H9 (cell line): ENCODE measurements at regions not wholly inside any gene's neighbourhood (a gene's known extent, or its start where the extent isn't known, plus 50 kb on each side); places are given as distances from the start of the nearest gene placed in this dataset.
"Not testable (repeated sequence)": the region's sequence is repeated elsewhere in the genome, so short reads cannot be mapped to it uniquely, and the experiment has no call there.

Experiments used
- DNase-seq: peaks from one replicate; pipeline ENCODE4 v3.0.0-alpha.2; 2017
- H2AFZ ChIP-seq: one replicate; pipeline ENCODE4 v1.6.1; 2013; ENCODE audit warnings: mild to moderate bottlenecking, low read length, control low read depth, moderate library complexity
- H2AK5ac ChIP-seq: 2 replicates; pipeline ENCODE4 v1.6.1; 2013; ENCODE audit warnings: low read length, control low read depth, mixed read lengths; ENCODE audit not compliant: insufficient read length
- H2BK120ac ChIP-seq: one replicate; pipeline ENCODE4 v1.6.1; 2013; ENCODE audit warnings: low read depth, mild to moderate bottlenecking, low read length, control low read depth, inconsistent platforms; ENCODE audit not compliant: poor library complexity, severe bottlenecking
- H2BK12ac ChIP-seq: 2 replicates; pipeline ENCODE4 v1.6.1; 2013; ENCODE audit warnings: low read length, control low read depth, mixed read lengths, low read depth; ENCODE audit not compliant: insufficient read length
- H2BK15ac ChIP-seq: 2 replicates; pipeline ENCODE4 v1.6.1; 2013; ENCODE audit warnings: low read depth, low read length, control low read depth
- H2BK20ac ChIP-seq: one replicate; pipeline ENCODE4 v1.6.1; 2013; ENCODE audit warnings: low read depth, mild to moderate bottlenecking, low read length, control low read depth, inconsistent platforms; ENCODE audit not compliant: poor library complexity, severe bottlenecking
- H2BK5ac ChIP-seq: 2 replicates; pipeline ENCODE4 v1.6.1; 2013; ENCODE audit warnings: low read length, control low read depth, mixed read lengths; ENCODE audit not compliant: insufficient read length
- H3K14ac ChIP-seq: 2 replicates; pipeline ENCODE4 v1.6.1; 2013; ENCODE audit warnings: low read length, control low read depth; ENCODE audit not compliant: insufficient read depth
- H3K18ac ChIP-seq: 2 replicates; pipeline ENCODE4 v1.6.1; 2013; ENCODE audit warnings: low read depth, mild to moderate bottlenecking, mixed read lengths, low read length, control low read depth; ENCODE audit not compliant: insufficient read length
- H3K23ac ChIP-seq: 2 replicates; pipeline ENCODE4 v1.6.1; 2013; ENCODE audit warnings: low read length, control low read depth, mixed read lengths, low read depth; ENCODE audit not compliant: insufficient read length
- H3K23me2 ChIP-seq: 2 replicates; pipeline ENCODE4 v1.6.1; 2013; ENCODE audit warnings: low read depth, mild to moderate bottlenecking, mixed read lengths, low read length, control low read depth; ENCODE audit not compliant: insufficient read length, poor library complexity, severe bottlenecking
- H3K27ac ChIP-seq: 2 replicates; pipeline ENCODE4 v1.5.1; 2013; ENCODE audit warnings: low read length, control low read depth, mixed read lengths, low read depth; ENCODE audit not compliant: insufficient read length
- H3K27me3 ChIP-seq: 2 replicates; pipeline ENCODE4 v1.6.1; 2013; ENCODE audit warnings: low read length, control low read depth, inconsistent platforms; ENCODE audit not compliant: insufficient read depth
- H3K4ac ChIP-seq: 2 replicates; pipeline ENCODE4 v1.6.1; 2013; ENCODE audit warnings: low read depth, mild to moderate bottlenecking, control low read depth, inconsistent platforms, low read length, moderate library complexity
- H3K4me1 ChIP-seq: 2 replicates; pipeline ENCODE4 v1.6.1; 2013; ENCODE audit warnings: low read length, control low read depth, inconsistent platforms; ENCODE audit not compliant: insufficient read depth
- H3K4me2 ChIP-seq: 2 replicates; pipeline ENCODE4 v1.6.1; 2013; ENCODE audit warnings: low read length, control low read depth, mixed read lengths; ENCODE audit not compliant: insufficient read length, insufficient read depth
- H3K56ac ChIP-seq: 2 replicates; pipeline ENCODE4 v1.6.1; 2013; ENCODE audit warnings: low read depth, mild to moderate bottlenecking, mixed read lengths, low read length, control low read depth; ENCODE audit not compliant: insufficient read length
- H3K79me1 ChIP-seq: 2 replicates; pipeline ENCODE4 v1.6.1; 2013; ENCODE audit warnings: low read depth, mild to moderate bottlenecking, moderate library complexity, low read length, control low read depth, inconsistent platforms; ENCODE audit not compliant: insufficient read depth, poor library complexity, severe bottlenecking
- H3K79me2 ChIP-seq: 2 replicates; pipeline ENCODE4 v1.6.1; 2013; ENCODE audit warnings: low read length, control low read depth, inconsistent platforms; ENCODE audit not compliant: insufficient read depth
- H3K9ac ChIP-seq: 2 replicates; pipeline ENCODE4 v1.6.1; 2013; ENCODE audit warnings: low read length, control low read depth, mixed read lengths; ENCODE audit not compliant: insufficient read length; ENCODE audit errors: extremely low read depth
- H3K9me3 ChIP-seq: one replicate; pipeline ENCODE4 v1.6.1; 2013; ENCODE audit warnings: low read depth, low read length, inconsistent platforms; ENCODE audit not compliant: control insufficient read depth
- H3T11ph ChIP-seq: one replicate; pipeline ENCODE4 v1.6.1; 2013; ENCODE audit warnings: mild to moderate bottlenecking, low read length, control low read depth, inconsistent platforms
- H4K20me1 ChIP-seq: one replicate; pipeline ENCODE4 v1.6.1; 2013; ENCODE audit not compliant: control insufficient read depth, insufficient read length, insufficient read depth
- H4K5ac ChIP-seq: 2 replicates; pipeline ENCODE4 v1.6.1; 2013; ENCODE audit warnings: low read depth, mild to moderate bottlenecking, mixed read lengths, low read length, control low read depth; ENCODE audit not compliant: insufficient read length
- H4K8ac ChIP-seq: replicated peaks from 2 replicates; pipeline ENCODE4 v1.6.1; 2013; ENCODE audit warnings: low read length, control low read depth, mixed read lengths, low read depth; ENCODE audit not compliant: insufficient read length
- H4K91ac ChIP-seq: 2 replicates; pipeline ENCODE4 v1.6.1; 2013; ENCODE audit warnings: low read depth, mild to moderate bottlenecking, moderate library complexity, mixed read lengths, low read length, control low read depth; ENCODE audit not compliant: insufficient read length
- H3K27ac Mint-ChIP-seq, 3 experiments: 2 replicates in 2 of 3; 3 replicates in 1 of 3; pipeline ENCODE4 v1.8.0; 2020 to 2021; ENCODE audit warnings: mixed read lengths in 3 of 3, mild to moderate bottlenecking in 1 of 3, moderate library complexity in 1 of 3
- H3K27me3 Mint-ChIP-seq: 2 replicates; pipeline ENCODE4 v1.8.0; 2021; ENCODE audit warnings: low read depth, mild to moderate bottlenecking, moderate library complexity, mixed read lengths
- H3K36me3 Mint-ChIP-seq, 3 experiments: 2 replicates in 2 of 3; 3 replicates in 1 of 3; pipeline ENCODE4 v1.8.0; 2020 to 2021; ENCODE audit warnings: low read depth in 3 of 3, mixed read lengths in 3 of 3; ENCODE audit not compliant: insufficient read depth in 1 of 3
- H3K4me1 Mint-ChIP-seq, 2 experiments: 2 replicates each; pipeline ENCODE4 v1.8.0; 2020; ENCODE audit warnings: mixed read lengths in 2 of 2
- H3K4me3 Mint-ChIP-seq, 2 experiments: 2 replicates in 1 of 2; 3 replicates in 1 of 2; pipeline ENCODE4 v1.8.0; 2020 to 2021; ENCODE audit warnings: mild to moderate bottlenecking in 2 of 2, mixed read lengths in 2 of 2, moderate library complexity in 1 of 2
- H3K9me3 Mint-ChIP-seq, 2 experiments: 2 replicates in 1 of 2; 3 replicates in 1 of 2; pipeline ENCODE4 v1.8.0; 2020; ENCODE audit warnings: mild to moderate bottlenecking in 2 of 2, mixed read lengths in 2 of 2, moderate library complexity in 1 of 2
- WGBS: extraction: QIAGEN DNeasy Blood & Tissue Kit; methylation state at CpG from one replicate; pipeline ENCODE4 v1.1.7; 2013; ENCODE audit warnings: missing lambda C conversion rate, low lambda C conversion rate, mixed read lengths; ENCODE audit not compliant: insufficient read length; ENCODE audit errors: extremely low coverage; 5-methylcytosine and 5-hydroxymethylcytosine counted together

DNA sequence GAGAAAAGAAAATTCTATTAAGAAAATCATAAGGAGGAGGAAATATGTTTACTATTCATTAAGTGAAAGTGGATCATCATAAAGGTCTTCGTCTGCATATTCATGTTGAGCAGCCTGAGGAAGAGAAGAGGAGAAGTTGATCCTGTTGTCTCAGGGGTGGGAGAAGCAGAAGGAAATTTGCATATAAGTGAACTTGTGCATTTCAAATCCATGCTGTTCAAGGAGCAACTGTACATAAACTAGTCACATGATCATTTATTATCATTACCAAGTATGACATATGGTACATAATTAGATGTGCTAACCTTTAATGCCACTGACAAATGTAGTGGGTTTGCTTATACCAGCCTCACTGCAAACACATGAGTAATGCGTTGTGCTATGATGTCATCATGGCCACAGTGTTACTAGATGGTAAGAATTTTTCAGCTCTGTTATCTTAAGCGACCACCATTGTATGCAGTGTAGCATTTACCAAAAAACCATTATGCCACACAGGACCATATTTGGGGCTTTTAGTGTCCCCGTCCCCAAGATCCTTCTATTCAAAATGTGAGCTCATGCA lies 976.9 kb downstream of the TUBA3C start:
- not testable (repeated sequence) for H3K27ac Mint-ChIP-seq, H2BK120ac ChIP-seq, H3K4me1 Mint-ChIP-seq, H2BK12ac ChIP-seq, H3K27ac ChIP-seq, H4K8ac ChIP-seq, H3K18ac ChIP-seq, H3K14ac ChIP-seq, H4K5ac ChIP-seq, H3K36me3 Mint-ChIP-seq, H3K23me2 ChIP-seq, H3K4me2 ChIP-seq, DNase-seq, H4K91ac ChIP-seq, H2BK15ac ChIP-seq, H2AFZ ChIP-seq, H3K27me3 Mint-ChIP-seq, H3K56ac ChIP-seq, H3K27me3 ChIP-seq, H3K79me1 ChIP-seq, H3K4me3 Mint-ChIP-seq, H3K79me2 ChIP-seq, H2BK5ac ChIP-seq, H2AK5ac ChIP-seq, H3K4ac ChIP-seq, H3K9ac ChIP-seq, H3K4me1 ChIP-seq, H2BK20ac ChIP-seq, H3T11ph ChIP-seq, H3K23ac ChIP-seq, H4K20me1 ChIP-seq
- H3K9me3 ChIP-seq = peaks cover 48% of the 10 kb centered on the region
- peaks cover 62 to 63% of the 10 kb centered on the region in 2 experiments for H3K9me3 Mint-ChIP-seq
- no CpG with 5 or more reads among the region's 4 CpGs for WGBS

DNA sequence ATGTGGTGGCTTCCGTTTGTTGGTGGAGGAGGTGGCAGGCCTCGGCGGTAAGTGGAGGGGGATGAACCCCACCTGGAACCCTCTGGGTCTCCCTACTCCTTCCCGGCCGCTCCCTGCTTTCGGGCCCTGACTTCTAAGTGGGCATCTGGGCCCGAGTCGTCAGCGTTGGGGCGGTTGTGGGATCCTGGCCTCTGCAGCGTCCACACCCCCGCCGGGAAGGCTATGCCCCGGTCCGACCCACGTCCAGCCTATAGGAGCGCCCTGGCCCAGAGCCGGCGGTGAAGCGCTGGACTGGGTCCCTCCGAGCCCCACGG lies 986.3 kb downstream of the TUBA3C start:
- no CpG with 5 or more reads among the region's 22 CpGs for WGBS
- peaks cover 19% of the 10 kb centered on the region for H3K9me3 ChIP-seq
- DNase-seq, H2AFZ ChIP-seq, H4K5ac ChIP-seq, H2BK5ac ChIP-seq, H3K4me1 ChIP-seq, H4K20me1 ChIP-seq, H3K4me2 ChIP-seq, H2BK20ac ChIP-seq, H3K23me2 ChIP-seq, H3K4me3 Mint-ChIP-seq, H3K79me2 ChIP-seq, H3K4me1 Mint-ChIP-seq, H3K4ac ChIP-seq, H3K18ac ChIP-seq, H3K9ac ChIP-seq, H4K91ac ChIP-seq, H3K27ac Mint-ChIP-seq, H3K56ac ChIP-seq, H3T11ph ChIP-seq, H3K79me1 ChIP-seq, H3K23ac ChIP-seq, H3K27me3 ChIP-seq, H2BK12ac ChIP-seq, H2BK120ac ChIP-seq, H3K27me3 Mint-ChIP-seq, H4K8ac ChIP-seq, H3K14ac ChIP-seq, H2AK5ac ChIP-seq, H3K27ac ChIP-seq, H3K36me3 Mint-ChIP-seq, H2BK15ac ChIP-seq: not testable (repeated sequence)
- H3K9me3 Mint-ChIP-seq = peaks cover 47 to 61% of the 10 kb centered on the region in 2 experiments
